ENCODE measurements at regions not wholly inside any gene's neighbourhood (a gene's known extent, or its start where the extent isn't known, plus 50 kb on each side); places are given as distances from the start of the nearest gene placed in this dataset.

GRCh38 chr13:46968450-46968849, 71.6 kb upstream of the HTR2A start:
- TF ChIP-seq GATA2 (IDR thresholded peaks at IDR 0.05; ENCODE audit: low read depth, low read length) (no peak), GATA3 (IDR thresholded peaks at IDR 0.05; ENCODE audit: low read depth, low read length) (no peak)
